ENCODE measurements at regions not wholly inside any gene's neighbourhood (a gene's known extent, or its start where the extent isn't known, plus 50 kb on each side); places are given as distances from the start of the nearest gene placed in this dataset.
"Not testable (repeated sequence)": the region's sequence is repeated elsewhere in the genome, so short reads cannot be mapped to it uniquely, and the experiment has no call there.

DNA sequence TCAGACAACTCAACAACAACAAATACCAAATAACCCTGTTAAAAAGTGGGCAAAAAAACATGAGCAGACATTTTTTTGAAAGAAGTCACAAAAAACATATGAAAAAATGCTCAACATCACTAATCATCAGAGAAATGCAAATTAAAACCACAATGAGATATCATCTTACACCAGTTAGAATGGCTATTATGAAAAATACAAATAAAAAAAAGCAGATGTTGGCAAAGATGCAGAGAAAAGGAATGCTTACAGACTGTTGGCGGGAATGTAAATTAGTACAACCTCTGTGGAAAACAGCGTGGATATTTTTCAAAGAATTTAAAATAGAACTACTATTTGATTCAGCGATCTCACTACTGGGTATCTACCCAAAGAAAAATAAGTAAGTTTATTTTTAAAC lies 114.0 kb downstream of the SLC38A4 start:
- DNase-seq (ENCODE audit: low spot score), result no peak

DNA sequence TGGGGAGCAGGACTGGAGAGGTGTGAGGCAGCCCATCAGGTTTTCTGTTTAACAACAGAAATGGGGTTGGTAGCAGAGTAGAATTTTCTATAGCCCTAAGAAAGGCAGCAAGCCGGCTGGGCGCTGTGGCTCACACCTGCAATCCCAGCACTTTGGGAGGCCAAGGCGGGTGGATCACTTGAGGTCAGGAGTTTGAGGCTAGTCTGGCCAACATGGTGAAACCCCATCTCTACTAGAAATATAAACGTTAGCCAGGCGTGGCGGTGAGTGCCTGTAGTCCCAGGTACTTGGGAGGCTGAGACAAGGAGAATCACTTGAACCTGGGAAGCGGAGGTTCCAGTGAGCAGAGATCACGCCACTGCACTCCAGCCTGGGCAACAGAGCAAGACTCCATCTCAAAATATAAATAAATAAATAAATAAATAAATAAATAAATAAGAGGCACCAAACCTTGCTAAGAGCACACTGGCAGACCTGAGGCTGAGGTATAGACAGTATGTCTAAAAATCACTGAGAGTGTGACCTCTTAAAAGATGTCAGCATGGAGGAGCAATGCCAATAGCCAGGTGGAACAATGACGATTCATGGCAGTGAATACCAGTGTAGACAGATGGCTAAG lies 115.6 kb downstream of the SLC38A4 start:
- no peak for DNase-seq (ENCODE audit: low spot score)

DNA sequence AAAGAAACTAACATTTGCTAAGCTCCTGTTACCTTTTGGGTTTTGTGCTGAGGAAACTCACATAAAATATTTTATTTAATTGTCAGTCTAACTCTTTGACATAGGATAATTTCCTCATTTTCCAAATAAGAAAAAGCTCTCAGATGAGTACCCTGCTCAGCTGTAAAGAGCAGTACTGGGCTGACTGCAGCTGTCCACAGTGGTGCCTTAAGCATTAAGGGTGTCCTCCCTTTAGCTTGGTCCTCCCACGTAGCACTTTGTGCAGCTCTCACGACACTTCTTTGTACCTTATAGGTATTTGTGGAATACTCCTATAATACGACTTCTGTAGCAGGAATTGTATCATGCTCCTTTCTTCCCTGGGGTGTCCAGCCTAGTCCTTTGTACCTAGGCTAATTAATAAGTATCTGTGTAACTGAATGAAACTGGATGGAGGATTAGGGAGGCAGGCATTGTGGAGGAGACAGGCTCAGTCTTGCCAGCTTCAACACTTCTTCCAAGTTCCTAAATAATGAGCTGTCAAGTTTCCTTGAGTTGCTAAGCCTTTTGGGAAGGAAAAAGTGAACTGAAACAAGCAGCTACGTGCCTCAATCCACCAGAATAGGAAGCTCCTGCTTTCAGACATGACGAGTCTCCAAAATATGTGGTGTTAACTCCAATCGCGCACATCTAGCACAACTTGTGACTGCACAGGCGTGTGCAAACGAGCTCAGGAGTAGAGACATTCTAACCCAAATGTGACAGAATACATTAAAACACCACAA lies 123.0 kb downstream of the SLC38A4 start:
- DNase-seq (ENCODE audit: low spot score), result no peak

DNA sequence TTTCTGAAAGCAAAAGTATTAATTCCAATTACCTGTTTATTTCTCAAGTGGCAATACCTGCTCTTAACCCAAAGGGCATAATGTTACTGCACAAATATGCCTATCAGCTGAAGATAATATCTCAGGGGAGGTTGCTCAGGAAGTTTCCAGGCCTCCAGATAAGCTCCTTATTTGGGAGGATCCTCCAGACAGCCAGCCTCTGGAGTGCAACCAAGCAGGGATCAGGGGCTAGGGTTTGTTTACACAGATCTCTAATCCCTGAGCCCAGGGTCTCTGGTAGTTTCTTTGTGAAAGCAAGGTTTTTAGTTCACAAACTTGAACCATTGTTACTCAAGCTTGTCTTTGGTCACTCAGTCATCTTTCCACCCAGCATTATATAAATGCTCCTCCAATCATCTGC lies 124.4 kb downstream of the SLC38A4 start:
- no peak for DNase-seq (ENCODE audit: low spot score)

DNA sequence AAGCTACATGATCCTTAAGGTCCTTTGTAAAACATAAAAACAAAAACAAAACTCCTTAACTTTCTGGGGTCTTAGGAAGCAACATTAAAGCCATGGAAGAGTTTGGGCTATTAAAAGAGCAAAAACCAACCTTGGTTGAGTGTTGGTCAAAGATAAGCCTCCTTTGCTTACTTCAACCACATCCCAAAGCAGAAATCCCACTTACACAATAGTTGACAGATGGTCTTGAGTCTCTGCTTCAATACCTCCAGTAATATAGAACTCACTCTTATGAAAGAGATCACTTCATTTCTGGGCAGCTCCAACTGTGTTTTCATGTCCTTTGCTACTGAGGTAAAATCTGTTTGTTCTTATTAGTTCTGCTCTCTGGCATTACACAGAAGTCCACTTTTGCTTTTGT lies 125.8 kb downstream of the SLC38A4 start:
- DNase-seq (ENCODE audit: low spot score), result no peak

DNA sequence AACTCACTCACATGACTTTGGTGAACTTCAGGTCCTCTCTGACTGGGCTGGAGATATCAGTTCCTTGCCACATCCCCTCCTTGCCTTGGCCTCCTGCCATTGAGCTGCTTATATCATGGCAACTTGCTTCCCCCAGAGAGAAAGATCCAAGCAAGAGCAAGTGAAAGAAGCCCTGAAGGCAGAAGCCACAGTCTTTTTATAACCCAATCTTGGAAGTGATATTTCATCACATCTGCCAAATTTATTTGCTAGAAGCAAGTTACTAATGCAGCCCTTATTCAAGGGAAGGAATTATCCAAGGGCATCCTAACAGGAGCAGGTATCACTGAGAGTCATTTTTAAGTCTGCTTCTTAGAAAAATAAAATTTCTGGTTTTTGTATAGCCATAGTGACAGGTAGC lies 127.8 kb downstream of the SLC38A4 start:
- DNase-seq (ENCODE audit: low spot score), result no peak

DNA sequence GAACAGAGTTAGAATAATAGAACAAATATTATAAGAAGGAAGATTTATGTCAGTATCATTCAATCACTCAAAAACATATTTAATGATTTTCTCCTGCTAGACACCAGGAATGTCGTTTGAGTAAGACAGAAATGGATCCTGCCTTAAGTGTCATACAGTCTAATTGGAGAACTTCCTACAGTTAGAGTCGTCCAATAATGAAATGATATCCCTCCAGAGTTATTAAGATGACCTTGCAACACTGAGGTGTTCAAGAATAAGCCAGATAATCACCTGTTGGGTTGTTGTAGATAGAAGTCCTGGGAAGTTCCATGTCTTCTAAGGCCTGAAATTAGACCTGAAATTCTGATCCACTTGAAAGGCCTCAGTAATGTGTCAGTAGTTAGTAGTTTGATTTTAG lies 132.3 kb downstream of the SLC38A4 start:
- DNase-seq (ENCODE audit: low spot score), result no peak

DNA sequence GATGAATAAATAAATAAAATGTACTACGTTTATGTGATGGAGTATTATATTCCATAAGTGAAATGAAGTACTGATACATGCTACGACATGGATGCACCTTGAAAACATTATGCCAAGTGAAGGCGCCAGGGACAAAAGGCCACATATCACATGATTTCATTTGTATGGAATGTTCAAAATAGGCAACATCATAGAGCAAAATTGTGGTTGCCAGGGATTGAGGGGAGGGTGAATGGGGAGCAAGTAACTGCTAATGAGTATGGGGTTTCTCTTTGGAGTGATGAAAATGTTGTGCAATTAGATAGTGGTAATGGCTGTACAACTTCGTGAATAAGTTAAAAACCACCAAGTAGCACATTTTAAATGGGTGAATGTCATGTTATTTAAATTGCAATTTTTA lies 132.8 kb downstream of the SLC38A4 start:
- DNase-seq (ENCODE audit: low spot score), result no peak

DNA sequence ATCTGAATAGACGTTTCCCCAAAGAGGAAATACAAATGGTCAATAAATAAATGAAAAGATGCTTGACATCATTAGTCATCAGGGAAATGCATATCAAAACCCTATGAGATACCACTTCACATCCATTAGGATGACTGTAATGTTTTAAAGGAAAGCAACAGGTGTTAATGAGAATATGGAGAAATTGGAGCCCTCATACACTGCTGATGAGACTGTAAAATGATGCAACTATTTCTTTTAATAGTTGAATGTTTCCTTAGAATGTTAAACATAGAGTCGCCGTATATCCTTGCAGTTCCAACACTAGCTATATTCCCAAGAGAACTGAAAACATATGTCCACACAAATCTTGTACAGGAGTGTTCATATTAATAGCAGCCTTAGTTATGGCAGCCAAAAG lies 133.2 kb downstream of the SLC38A4 start:
- no peak for DNase-seq (ENCODE audit: low spot score)

DNA sequence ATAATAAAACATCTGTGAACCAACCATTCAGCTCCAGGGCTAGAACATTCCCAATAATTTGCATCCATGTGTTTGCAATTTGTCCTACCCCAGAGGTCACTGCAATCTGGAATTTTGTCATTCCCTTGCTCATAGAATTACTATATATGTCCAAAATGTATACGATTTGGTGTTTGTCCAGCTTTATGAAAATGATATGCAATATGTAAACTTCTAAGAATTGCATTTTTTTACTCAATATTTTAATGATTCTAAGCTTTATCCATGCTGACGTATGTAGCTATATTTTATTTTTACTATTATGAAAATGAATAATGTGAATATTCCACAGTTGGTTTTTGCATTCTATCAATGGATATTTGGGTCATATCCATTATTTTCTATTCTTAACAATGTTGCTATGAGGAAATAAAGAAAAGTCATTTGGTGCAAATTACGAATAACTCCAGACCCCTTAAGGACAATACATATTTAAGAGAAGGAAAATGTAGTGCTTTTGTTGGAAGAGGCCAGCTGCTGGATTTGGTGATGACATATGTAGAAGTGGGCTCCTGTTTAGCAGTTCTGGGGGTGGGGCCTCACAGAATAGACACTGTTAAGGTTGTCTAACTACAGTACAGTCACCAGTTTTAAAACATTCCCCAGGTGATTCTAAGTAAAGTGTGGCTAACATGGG lies 139.4 kb downstream of the SLC38A4 start:
- DNase-seq (ENCODE audit: low spot score), result no peak

DNA sequence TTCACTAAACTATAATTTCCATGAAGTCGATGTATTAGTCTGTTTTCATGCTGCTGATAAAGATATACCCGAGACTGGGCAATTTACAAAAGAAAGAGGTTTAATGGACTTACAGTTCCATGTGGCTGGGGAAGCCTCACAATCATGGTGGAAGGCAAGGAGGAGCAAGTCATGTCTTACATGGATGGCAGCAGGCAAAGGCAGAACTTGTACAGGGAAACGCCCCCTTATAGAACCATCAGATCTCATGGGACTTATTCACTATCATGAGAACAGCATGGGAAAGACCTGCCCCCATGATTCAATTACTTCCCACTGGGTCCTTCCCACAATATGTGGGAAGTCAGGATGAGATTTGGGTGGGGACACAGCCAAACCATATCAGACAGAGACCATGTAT lies 141.6 kb downstream of the SLC38A4 start:
- DNase-seq (ENCODE audit: low spot score), result not testable (repeated sequence)

DNA sequence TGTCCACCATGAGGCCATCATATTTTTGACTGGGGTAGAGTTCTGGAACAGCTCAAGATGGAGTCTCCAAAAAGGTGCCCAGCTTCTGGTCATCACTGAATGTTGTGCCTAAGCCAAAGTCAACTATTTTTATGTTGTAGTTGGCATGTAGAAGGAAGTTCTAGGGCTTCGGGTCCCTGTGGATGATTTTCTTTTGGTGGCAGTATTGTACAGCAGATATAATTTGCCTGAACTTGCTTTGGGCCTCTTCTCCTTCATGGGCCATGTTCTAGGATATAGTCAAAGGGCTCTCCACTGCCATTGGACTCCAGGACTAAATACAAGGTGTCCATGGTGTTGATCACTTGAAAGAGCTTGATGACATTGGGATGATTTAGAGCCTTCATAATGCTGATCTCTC lies 143.6 kb downstream of the SLC38A4 start:
- no peak for DNase-seq (ENCODE audit: low spot score)

DNA sequence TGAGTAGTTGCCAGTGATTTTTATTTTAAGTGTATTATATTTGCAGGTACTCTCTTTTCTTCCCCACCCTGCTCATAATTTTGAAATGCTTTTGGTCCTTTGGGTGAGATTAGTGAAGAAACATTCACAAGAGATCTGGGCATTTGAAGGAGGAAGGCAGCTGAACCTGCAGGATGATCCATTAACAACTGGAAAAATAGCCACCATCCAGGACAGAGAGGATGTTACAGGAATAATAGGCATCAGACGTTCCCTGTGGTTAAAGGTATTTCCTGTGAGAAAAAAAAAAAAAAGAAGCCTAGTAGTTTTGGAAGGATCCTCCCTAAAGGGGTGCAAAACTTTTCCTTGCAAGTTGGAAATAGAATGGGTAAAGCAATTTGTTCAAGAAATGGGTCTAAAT lies 145.3 kb downstream of the SLC38A4 start:
- DNase-seq (ENCODE audit: low spot score), result no peak

DNA sequence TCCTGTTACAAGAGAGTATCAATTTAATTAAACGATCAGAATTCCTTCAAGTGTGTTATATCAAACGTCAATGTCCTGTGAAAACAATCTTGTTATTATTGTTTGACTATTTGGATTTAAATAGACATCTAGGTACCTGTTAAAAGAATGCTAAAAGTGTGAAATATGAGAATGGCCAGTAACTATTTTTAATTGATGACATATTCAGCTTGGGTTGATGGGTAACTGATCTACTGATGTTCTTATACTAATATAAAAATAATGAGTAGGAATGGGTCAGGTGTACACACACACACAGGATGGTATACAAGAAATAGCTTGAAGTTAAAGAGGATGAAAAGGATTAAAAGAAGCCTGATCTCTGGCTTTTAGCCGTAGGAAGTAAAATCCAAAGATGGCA lies 146.0 kb downstream of the SLC38A4 start:
- no peak for DNase-seq (ENCODE audit: low spot score)

DNA sequence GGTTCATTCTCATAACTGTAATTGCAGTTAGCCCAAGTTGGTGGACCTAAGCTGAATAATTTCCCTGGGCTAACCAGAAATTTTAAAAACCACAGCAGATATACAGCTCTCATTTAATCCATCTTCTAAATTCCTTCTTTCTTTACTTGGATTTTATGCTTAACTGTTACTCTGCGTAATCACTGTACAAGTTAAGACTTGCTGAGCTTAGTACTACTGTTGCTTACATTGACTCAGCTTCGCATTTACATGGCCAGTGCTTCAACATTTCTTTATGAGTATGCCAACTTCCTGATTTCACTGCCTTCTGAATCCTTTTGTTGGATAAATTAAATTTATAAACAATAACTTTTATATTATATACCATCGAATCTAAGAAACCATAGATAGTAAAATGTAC lies 147.4 kb downstream of the SLC38A4 start:
- no peak for DNase-seq (ENCODE audit: low spot score)

DNA sequence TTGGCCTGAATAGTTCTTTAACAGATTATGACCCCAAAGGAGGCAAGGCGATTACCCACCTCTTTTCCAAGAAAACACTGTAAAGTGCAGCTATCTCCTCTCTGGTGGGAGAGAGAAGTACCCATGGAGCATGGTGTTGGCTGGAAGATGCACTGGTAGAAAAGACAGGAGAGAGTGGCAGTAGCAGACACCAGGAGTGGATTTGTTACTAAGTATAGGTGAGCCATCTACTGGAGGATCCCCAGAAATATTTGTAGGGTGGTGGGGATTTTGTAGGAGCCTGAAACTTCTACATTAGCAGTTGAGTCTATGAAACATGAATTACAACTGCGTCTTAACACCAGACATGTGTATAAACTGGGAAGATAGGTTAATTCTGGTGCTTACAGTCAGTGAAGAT lies 148.0 kb downstream of the SLC38A4 start:
- no peak for DNase-seq (ENCODE audit: low spot score)

DNA sequence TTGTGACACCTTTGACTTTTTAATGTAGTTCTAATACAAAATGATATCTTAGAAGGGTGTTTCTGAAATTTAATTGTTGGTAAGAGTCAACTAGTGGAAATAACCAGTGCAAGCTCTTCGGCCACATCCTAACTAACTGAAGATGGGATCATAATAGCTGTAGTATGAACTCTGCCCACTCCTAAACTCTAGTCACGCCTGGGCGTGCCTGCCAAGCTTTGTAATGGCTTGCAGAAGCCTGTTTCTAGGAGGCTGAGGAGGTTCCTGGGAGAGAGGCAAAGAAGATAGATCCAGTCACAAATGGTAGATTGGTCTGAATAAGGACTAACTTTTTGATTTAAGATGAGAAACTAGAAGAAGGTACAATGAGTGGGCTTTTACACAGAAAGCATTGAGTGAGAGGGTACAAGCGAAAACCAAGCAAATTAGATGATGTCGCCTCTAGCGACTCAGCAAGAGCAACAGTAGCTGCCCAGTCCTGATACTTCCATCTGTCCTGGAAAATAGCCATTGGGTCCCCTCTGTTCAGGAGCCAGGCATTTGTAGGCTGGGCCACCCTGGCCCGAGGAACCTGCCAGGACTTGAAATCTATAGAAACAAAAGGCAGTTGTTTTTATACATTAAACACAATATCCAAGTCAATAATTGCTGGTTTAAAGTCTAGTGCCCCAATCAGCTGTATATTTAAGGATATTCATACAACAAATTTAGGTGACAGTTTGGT lies 148.8 kb downstream of the SLC38A4 start:
- no peak for DNase-seq (ENCODE audit: low spot score)

DNA sequence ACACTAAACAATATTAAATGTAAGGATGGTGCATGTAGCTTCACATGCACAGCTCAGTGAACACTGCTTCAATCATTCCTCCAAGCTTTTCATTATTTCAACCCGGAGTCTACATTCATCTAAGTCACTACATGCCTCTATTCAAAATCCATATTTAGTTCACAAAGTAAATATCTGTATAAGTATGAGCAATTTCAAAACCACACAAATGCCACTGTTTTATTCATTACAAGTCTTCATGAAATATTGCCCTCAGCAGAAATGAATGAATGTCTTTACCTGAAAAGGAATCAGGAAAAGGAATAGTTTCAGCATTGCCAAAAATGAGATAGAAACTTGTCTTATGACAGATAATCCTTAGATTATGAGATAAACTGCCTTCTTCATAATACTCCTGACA lies 149.4 kb downstream of the SLC38A4 start:
- no peak for DNase-seq (ENCODE audit: low spot score)

DNA sequence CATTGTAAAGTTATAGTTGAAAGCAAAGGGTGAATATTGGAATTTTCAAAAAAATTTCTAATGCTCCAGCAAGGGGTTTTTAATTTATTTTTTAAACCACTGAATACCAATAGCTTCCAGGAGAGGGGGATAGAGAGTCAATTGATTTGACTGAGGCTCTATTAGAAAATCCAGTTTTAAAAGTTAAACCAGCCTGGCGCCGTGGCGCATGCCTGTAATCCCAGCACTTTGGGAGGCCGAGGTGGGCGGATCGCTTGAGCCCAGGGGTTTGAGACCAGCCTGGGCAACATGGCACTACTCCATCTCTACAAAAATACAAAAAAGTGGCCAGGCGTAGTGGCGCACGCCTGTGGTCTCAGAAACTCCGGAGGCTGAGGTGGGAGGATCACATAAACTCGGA lies 150.1 kb downstream of the SLC38A4 start:
- DNase-seq (ENCODE audit: low spot score), result peak; percentile 33

DNA sequence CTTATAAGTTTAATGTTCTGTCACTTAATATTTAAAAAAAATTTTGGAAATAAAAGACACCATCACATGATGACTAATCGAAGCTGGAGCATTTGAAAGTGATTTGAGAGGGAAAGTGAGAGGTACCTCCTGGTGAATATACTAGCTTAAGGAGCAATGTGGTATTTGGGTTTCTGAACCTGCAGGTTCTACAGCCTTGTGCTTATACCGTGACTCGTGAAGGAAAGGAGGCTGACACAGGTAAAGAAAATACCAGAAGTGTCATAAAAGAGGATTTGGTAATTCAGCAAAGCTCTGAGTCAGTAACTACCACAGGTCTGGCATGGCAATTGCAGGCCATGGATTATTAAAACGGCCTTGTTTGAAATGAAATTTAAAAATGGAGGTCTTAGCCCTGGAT lies 151.0 kb downstream of the SLC38A4 start:
- no peak for DNase-seq (ENCODE audit: low spot score)

DNA sequence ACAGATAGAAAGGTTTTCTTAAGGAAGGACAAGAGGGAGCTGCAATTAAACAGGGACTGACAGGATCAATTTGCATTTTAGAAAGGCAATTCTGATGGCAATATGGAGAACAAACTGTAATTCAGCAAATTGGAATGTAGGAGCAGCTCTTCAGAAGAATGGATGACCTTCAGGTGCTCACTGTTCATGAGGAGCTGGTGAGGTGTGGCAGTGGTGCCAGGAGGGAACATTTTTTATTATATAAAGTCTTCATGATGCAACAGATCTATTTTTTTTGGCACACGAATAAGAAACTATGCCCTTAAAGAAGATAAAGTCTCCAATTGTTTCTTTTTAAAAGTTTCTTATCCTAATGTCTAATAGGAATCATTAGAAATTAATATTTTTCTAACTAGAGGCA lies 151.7 kb downstream of the SLC38A4 start:
- no peak for DNase-seq (ENCODE audit: low spot score)

DNA sequence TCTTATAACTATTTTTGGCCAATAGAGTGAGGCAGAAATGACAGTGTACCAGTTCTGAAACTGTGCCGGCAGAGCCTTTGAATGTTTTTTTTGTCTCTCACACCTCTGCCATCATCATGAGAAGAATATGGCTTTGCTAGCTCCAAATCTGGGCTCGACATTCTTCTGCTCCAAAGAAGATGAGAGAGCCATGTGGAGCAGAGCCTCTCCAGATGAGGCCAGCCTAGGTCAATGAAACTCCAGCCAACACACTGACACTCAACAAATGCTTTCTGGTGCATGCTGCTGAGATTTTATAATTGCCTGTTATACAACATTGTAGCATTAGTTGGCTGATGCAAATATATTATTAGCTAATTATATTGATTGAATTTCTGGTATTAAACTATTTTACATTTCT lies 154.7 kb downstream of the SLC38A4 start:
- DNase-seq (ENCODE audit: low spot score), result no peak

DNA sequence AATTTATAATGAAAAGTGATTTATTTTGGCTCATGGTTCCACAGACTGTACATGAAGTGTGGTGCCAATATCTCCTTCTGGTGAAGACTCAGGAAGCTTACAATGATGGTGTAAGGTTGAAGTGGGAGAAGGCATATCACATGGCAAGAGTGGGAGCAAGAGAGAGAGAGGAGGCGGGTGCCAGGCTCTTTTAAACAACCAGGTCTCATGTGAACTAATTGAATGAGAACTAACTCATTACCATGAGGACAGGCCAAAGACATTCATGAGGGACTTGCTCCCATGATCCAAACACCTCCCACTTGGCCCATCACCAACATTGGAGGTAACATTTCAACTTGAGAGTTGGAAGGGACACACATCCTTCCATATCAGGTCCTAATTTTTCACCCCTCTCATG lies 155.2 kb downstream of the SLC38A4 start:
- DNase-seq (ENCODE audit: low spot score), result no peak

Measured in CD4-positive, alpha-beta T cell treated with Interleukin-2 at 100 ng/mL for 4 hours (primary cell).